RCC 7860 (cell line): ENCODE measurements at regions not wholly inside any gene's neighbourhood (a gene's known extent, or its start where the extent isn't known, plus 50 kb on each side); places are given as distances from the start of the nearest gene placed in this dataset.

Experiments
- DNase-seq: peaks from one replicate; pipeline ENCODE4 v3.0.0-alpha.2; 2015; ENCODE audit warnings: low spot score
- FAIRE-seq: peaks from 2 replicates; lab custom pipeline; 2012; peaks lifted over from hg19 to GRCh38; lab: Jason Lieb, UNC

DNA sequence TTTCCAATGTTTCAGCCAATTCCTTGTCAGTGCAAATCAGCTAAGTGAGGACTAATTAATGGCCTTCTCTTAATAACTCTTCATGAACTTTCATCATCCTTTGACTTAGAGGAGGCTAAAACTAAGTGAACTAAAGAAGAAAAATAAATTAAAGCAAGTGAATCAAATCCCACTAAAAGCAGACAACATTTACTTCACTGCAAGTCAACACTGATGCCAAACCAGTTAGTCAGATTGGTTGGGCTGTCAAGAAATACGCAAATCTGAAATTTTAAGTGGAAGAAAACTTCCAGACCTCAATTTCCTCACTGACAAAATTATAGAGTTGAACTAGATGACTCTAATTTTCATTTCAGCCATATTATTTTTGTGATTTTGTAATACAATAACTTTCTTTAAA is 137.2 kb upstream of the PRLR start:
- FAIRE-seq, result no peak
- DNase-seq, result no peak

DNA sequence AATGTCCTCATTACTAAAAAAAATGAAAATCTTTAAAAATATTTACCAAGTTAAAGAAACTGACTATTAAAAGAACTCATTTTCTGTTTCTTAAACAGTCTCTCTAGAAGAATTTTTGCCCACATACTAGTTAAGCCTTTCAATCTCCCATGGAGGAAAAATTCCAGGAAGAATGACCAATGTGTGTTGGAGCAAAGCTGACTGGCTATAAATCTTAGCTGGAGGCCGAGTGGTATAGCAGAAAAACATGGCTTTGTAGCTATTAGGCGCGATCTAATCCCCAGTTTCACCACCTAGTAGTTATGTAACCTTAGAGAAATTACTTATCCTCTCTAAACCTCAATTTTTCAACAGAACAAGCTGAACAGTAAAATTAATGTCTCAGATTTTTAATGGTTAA is 135.5 kb upstream of the PRLR start:
- FAIRE-seq (no peak), DNase-seq (no peak)

DNA sequence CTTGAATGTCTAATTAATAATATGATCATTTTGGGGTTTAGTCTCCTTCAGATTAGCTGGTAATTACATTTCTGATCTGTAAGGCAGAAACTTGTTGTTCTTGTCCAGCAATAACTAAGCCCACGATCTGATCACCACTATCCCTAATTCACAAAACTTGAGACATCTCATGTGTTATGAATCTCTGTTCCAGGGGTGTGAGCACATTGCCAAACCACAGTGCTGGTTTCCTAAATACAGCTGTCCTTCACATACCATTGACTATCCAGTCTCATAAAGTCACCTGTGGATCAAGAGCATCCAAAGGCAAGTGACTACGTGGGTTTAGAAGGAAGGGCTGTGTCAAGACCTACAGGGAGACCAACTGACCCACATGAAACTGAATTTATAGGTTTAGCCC is 134.1 kb upstream of the PRLR start:
- no peak for FAIRE-seq
- DNase-seq, result no peak

DNA sequence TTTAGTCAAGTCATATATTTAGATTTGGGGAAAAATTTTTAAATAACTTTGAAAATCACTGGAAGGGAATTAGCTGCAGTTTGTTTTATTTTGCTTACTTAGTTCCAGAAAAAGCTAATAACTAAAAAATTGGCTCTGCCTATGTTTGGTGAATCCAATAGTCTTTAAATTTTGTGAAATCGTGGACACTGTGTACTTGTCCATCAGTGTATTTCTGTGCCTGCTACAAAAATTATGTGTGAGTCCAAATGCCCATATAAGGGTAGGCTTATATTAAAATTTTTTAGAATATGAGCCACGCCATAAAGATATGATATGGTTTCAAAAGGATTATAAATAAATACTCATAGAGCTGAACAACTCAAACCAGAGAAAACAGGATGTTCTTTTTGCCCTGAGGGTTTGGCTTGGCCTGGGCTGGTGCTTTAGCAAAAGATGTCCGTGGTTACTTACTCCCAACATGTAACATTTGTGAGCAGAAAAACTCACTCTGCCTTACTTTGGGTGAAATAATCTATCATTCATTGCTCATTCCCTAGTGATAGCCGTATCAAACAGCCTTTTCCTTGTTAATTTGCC is 133.2 kb upstream of the PRLR start:
- no peak for FAIRE-seq

DNA sequence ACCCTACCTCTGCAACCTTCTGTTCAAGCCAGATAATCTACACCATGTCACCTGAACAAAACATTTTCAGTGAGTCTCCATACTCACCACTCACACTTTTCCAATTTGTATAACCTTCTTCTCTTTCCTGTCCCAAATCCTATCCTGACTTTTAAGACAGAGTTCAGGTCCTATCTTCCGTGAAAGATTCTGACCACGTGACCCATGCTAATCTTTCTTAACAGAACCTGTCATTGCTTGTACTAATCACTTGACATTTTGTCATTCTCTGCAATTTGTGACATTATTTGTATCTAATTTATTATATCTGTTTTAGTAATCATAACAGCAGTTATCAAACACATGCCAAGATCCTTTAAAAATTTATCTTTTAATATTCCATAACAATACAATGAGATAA is 132.5 kb upstream of the PRLR start:
- DNase-seq (no peak), FAIRE-seq (no peak)

More for the DNA sequence above, 133.2 kb upstream of the PRLR start:
- no peak for DNase-seq

DNA sequence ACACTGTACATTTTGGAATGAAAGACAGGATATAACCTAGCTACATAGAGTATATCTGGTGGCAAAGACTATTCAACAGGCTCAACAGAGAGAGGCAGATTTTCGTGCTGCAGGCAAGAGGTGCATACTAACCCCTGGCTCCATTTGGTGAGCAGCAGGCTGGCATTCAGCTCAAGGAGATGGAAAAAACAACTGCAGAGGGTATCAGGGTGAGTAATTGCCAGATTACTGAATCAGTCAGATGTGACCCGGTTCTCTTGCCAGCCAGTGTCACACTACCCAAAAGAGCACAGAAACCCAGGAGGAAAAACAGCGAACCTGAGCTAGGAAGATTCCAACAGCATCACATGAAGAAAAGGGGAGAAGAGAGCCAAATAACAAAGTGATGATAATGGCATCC is 130.4 kb upstream of the PRLR start:
- DNase-seq (no peak), FAIRE-seq (no peak)

DNA sequence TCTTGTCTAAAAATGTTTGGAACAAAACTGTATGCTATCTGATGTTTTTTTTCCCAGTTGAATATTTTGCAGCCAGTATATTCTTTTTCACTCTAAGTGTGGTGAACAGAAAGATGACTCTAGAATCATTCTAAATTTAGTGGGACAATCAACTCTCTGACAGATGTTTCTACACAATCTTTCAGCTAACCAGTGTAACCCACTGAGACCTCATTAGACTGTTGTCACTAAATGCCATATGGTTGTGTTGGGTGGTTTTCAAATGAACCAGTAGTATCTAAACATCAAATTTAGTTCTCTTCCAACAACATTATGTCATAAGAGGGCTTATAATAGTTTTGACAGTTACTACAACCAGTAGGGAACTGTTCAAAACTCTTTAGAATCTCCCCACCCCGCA is 129.6 kb upstream of the PRLR start:
- FAIRE-seq, result no peak
- no peak for DNase-seq

DNA sequence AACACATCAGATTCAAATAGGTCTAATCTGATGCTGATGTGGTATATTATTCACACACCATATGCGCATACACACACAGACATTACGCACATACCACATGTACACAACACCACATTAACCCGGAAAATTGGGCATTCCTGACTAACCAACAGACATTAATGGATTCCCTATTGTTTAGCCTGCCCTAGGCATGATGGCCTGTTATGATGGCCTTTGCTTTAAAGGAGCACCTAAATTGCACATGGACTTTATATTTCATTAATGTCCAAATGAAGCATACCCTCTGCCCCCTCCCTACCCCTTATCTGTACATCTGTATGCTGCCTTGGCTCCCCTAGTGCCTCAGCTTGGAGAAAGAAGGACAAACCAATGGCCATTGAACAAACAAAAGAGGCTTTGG is 127.7 kb upstream of the PRLR start:
- FAIRE-seq (no peak), DNase-seq (no peak)

DNA sequence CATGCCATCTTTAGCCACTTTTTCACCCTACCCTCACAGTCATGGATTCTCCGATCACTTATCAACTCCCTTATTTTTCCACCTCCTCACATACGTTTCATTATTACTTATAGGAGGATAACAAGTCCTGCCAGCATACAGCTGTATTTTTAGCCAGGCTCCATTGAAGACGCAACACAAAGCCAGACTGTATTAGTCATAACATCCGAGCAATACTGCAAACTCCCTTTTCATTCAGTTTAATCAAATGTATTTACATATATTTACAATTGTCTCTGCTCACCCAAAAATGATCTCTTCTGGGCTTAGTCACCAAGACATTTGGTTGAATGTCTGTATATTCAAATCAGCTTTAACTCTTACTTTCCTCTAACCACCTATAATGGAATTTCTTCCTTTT is 126.4 kb upstream of the PRLR start:
- DNase-seq (no peak), FAIRE-seq (no peak)

DNA sequence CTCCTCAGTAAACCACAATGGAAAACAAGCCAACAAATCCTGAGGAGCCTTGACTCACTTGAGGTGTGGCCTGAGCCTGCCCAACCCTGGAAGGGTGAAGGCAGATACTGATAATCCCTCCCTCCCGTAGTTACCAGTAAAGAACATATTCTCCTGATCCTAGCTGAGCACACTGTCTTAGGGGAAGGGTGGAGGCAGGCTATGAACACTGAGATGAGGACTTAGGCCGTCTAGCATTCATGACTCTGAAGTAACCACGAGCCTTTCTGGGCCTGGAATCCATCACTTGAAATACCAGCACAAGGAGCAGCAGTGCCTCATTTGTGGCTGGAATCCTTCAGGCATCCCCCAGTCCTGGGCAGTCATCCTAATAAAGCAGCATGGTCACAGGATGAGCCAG is 124.5 kb upstream of the PRLR start:
- FAIRE-seq (no peak), DNase-seq (no peak)

DNA sequence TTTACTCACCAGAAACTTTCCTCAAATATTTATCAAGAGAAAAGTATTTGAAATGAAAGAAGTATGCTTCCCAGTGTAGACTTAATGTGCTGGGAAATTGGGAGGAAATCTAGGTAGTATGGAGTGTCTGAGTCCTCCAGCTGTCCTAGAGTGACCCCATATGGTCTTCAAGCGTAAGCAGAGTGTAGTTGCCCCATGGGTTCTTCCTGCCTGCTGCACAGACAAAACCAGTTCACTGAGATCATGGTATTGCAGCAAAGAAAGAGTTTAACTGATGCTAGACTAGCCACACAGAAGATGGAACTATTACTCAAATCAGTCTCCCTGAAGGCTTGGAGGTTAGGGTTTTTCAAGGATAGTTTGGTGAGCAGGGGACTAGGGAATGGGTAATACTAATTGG is 114.9 kb upstream of the PRLR start:
- no peak for FAIRE-seq
- DNase-seq, result no peak

DNA sequence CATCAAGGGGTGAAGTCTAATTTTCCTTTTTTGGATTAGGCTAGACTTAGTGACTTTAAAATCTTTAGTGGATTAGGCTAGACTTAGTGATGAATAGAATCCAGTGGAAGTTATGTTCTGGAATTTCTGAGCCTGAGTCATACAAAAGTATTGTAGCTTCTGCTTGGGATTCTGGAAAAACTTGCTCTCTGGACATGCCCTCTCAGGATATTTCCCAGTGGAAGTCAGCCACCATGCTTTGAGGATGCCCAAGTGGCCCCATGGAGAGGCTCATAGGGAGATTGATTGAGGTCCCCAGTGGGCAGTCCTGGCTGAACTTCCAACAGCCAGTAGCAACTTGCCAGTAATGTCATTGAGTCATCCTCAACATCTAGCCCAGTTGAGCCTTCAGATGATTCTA is 112.4 kb upstream of the PRLR start:
- FAIRE-seq, result no peak

DNA sequence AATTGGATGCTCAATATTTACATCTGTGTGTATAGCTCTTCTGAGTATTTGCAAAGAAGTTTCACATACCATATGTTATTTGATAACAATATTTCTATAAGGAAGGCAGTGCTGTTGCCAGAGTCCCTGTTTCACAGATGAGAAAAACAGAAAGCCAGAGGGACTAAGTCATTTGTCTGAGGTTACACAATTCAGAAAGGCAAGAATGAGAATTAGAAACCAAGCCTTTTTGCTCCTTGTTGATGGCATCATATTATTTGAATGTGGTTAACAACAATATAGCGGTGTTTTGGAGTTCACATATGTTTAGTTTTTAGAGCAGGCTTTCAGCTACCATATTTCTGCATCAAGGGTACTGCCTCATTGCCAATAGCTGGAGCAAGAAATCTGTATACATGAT is 110.9 kb upstream of the PRLR start:
- FAIRE-seq, result no peak
- DNase-seq, result no peak

More for the DNA sequence above, 112.4 kb upstream of the PRLR start:
- no peak for DNase-seq

DNA sequence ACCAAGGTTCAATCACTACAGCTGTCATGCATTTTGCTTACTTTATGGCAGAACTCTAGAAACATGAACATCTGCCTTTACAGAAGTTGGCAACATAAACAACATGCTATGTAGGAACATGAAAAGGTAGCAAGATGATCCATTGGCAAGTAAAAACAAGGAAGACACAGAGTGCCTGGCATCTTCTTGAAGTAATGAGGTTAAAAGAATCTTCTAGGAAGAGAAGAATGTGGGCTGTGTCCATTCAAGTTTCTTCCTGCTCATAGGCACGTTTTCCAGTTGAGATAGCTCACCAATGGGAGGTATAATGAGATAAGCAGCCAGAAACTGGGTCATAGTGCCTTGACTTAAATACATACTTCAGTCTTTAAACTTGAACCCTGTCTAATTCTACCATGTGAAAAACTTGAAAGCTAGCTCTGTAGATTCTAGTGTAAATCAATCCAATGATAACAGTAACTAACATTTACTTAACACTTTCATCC is 109.4 kb upstream of the PRLR start:
- DNase-seq, result no peak

DNA sequence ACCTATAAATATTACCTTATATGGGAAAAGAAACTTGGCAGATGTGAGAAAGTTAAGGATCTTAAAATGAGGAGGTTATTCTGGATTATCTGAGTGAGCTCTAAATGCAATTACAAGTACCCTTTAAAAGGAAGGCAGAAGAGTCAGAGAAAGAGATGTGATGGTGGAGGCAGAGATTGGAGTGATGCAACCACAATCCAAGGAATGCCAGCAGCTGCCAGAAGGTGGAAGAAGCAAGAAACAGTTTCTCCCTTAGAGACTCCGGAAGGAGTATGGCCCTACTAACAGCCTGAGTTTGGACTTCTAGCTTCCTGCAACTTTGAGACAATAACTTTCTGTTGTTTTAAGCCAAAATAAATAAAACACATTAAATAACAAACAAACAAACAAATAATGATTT is 108.7 kb upstream of the PRLR start:
- FAIRE-seq, result no peak
- no peak for DNase-seq

More for the DNA sequence above, 109.4 kb upstream of the PRLR start:
- FAIRE-seq, result no peak

DNA sequence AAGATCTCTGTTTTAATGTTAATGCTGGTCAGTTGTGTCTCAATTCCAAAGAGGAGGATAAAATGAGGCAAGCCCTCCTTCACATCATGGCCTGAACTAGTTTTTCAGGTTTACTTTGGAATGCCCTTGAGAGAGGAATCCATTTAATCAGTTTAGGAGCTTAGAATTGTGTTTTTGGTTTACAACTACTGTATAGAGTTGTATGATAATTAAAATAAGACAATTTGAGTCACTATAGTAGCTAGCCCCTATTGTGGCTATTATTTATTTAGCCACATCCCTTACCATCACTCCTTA is 107.8 kb upstream of the PRLR start:
- DNase-seq (no peak), FAIRE-seq (no peak)

DNA sequence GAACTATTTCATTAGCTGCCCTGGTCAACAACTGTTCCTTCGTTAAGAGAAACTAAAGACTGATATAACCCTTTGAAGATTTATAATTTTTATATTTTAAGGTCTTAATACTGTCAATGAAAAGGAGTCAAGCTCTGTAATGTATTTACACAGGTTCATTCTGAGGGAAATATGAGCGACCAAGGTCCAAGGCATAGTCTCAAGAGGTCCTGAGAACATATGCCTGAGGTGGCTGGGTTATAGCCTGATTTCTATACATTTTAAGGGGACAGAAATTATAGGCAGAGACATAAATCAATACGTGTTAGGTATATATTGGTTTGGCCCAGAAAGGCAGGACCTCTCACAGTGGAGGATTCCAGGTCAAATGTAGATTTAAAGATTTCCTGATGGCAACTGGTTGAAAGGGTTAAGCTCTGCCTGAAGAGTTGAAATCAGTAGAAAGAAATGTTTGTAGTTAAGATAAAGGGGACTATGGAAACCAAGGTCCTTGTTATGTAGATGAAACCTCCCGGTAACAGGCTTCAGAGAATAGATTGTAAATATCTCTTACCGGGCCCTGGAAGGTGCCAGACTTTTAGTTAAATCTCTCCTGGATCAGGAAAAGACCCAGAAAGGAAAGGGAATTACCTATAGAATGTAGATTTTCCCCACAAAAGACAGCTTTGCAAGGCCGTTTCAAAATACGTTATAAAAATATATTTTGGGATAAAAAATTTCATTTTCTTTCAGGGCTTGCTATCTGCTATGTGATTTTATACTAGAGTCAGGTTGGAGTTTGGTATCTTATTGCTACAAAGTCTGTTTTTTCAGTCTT is 107.3 kb upstream of the PRLR start:
- no peak for DNase-seq
- no peak for FAIRE-seq

DNA sequence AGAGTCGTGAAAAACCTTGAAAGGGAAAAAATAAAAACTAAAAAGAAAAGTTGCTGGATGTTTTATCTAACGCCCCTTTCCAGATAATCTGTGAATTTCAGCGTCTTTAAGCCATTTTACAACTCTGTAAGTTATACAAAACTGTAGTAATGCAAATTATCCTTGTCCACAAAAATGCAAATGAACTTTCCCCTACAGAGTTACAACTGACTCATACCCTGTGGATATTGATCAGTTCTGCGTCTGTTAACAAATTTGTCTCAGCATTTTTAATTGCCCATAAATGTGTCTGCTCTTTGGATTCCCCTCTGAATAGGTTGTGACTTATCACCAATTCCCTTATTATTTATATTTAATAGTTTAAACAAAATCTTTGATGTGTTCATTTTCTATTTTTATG is 105.9 kb upstream of the PRLR start:
- no peak for DNase-seq
- no peak for FAIRE-seq

DNA sequence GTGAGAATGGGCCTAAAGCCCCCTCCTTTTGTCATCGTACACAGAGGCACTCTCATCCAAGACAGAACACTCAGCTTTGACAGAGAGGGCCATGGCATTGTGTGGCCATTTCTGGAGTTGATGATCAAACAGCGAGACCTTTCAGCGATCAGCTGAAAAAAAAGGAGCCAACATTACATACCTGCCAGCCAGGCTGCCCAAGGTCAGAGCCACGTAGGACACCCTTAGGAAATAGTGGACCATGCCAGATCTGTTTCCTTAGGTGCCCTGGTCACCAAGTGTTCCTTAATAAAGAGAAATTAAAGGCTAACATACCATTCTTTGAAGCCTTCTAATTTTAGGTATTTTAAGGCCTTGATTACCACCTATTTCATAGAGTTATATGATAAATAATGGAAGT is 105.5 kb upstream of the PRLR start:
- DNase-seq (no peak), FAIRE-seq (no peak)

DNA sequence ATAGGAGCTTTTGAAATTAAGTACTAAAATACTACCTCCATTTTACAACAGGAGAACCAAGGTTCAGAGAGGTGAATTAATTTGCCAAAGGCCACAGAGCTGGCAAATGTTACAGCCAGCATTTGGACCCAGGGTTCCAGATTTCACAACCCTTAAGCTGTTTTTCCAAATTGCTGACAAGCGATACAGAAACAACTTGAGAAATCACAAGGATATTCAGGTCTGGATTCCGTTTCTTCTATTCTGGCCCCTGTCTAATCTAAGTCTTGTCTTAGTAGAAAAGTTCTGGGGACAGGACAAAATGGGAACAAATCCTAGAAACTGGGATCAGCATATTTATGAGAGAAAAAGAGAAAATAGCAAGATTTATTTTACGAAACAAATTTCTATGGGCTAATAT is 103.1 kb upstream of the PRLR start:
- no peak for FAIRE-seq
- no peak for DNase-seq

DNA sequence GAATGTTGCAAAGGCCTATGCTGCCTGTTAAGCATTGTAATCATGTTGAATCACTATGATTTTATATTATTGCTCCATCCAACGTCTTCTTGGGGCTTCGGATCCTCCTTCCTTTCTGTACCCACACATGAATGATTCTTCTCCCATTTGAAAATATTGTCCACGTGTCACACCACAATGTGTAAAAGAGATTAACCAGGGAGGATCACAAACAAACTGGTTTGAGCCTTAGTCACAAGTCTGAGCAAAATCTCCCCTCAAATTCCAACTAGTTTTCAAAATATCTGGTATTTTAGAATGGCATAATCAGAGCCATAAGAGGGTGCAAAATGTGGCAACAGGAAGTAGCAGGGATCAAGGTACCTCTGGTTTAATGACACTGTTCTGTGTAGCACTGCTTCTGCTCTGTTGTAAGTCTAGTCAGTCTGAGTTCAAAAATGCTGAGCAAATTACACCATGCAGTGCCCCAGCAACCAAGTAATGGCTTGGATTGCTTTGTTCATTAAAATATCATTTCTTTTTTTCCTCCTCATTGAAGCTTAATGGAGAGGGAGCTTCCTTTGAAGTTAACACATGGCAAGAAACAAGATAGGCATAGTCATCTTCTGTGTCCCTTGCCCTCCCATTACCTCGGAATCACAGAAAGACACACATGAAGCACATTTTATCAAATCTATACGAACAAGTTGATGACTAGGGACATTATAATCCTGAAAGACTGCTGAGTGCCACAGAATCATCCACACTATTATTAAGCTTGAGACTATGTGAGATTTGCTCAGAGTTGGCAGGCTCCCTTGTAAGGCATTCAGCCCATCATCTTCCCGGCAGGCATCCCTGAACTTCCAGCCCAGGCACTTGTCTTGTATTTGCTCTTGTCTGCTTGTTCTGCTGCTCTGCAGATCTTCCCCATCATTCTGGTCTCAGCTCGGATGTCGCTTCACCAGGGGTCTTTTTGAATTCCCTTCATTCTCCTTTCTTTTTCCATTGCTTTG is 102.0 kb upstream of the PRLR start:
- no peak for DNase-seq
- no peak for FAIRE-seq

DNA sequence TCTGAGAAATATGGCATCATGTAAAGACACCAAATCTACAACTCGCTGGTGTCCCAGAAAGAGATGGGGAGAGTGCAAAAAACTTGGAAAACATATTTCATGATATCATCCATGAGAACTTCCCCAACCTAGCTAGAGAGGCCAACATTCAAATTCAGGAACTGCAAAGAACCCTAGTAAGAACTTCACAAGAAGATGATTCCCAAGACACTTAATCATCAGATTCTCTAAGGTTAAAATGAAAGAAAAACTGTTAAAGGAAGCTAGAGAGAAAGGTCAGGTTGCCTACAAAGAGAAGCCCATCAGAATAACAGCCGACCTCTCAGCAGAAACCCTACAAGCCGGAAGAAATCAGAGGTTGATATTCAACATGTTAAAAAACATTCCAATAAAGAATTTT is 95.5 kb upstream of the PRLR start:
- no peak for DNase-seq
- FAIRE-seq, result no peak
